ENCODE measurements at regions not wholly inside any gene's neighbourhood (a gene's known extent, or its start where the extent isn't known, plus 50 kb on each side); places are given as distances from the start of the nearest gene placed in this dataset.

DNA sequence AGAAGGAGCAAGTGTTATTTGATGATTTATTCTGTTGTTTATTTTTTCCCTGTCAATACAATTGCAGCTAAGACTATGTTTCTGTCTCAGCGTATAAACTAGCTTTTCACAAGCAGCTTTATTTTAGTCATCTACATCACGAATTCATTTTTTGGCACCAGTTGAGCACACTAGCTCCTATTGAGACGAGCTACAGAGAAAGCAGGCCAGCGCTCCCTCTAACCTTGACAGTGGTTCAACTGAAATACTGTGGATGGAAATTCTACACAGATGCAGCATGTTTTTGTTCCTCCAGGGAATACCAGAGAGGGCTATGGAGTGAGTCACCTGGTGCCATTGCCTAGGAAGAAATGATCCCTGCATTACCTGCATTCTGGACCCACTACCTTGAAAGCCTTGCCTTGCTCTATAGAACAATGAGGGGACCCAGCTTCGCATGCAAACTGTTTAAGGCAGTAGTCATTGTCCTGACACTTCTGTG, 108.2 kb upstream of the ARHGAP42 start:
- TF ChIP-seq CTCF (conservative IDR thresholded peaks at IDR 0.05) = no peak
- no peak for TF ChIP-seq EZH2 (IDR thresholded peaks at IDR 0.05; ENCODE audit: low read depth)
